ENCODE measurements at regions not wholly inside any gene's neighbourhood (a gene's known extent, or its start where the extent isn't known, plus 50 kb on each side); places are given as distances from the start of the nearest gene placed in this dataset.

DNA sequence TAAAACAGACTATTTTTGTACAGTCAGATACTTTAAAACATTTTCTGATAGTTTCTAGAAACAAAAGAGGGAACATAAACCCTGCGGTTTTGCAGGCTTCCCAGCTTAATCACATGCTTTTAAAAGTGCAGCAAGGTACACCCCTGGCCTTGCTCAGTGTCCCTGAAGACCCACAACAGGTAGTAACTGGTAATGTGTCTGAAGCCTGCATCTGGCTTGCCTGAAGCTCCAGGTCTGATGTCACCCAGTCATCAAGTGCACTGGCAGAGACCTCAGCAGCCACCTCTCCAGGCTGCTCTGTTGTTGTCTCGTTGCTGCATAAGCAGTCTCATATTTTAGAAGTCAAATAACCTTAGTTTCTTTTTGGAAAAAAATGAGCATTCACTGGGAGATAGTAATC, 376.1 kb upstream of the MTPN start:
- no peaks in the 10 kb centered on the region for H3K36me3 ChIP-seq (ENCODE audit: control insufficient read depth, insufficient read depth, low read length)
- no peaks in the 10 kb centered on the region for H3K9me1 ChIP-seq (ENCODE audit: insufficient read depth, low read length)
- WGBS, 2 experiments (ENCODE audit: extremely low coverage in 2 of 2, insufficient read length in 1 of 2), result no CpG with 5 or more reads among the region's 2 CpGs
- H3K27me3 ChIP-seq (ENCODE audit: control insufficient read depth, insufficient read depth, low read length), result no peaks in the 10 kb centered on the region; the same call in 1 of the 2 replicates
- DNase-seq (no peak), ATAC-seq (ENCODE audit: low read depth) (no peak)
- H3K9ac ChIP-seq (ENCODE audit: low read depth, low read length), result no peak overlapping the region
- dilution Hi-C loops (cut with HindIII; ENCODE audit: low sequenced_read_pairs, unreplicated experiment) (no loop called here), in situ Hi-C loops (cut with MboI; ENCODE audit: low sequenced_read_pairs) (no loop called here), intact Hi-C loops (cut with micrococcal nuclease) (no loop called here)
- no peak overlapping the region for H3K14ac ChIP-seq (replicated peaks; ENCODE audit: low read depth, low read length)
- no peak overlapping the region for H2AK5ac ChIP-seq (ENCODE audit: low read depth, low read length)
- no peak overlapping the region for H2BK120ac ChIP-seq (ENCODE audit: low read depth, low read length)
- POLR2A ChIA-PET (ENCODE audit: unreplicated experiment), result no interaction called here
- H3K4me3 ChIP-seq (ENCODE audit: insufficient read depth, low read depth, low read length), result no peak overlapping the region
- CTCF ChIA-PET, result no interaction called here
- no peak overlapping the region for H3K4me2 ChIP-seq (ENCODE audit: low read depth, low read length)
- no peak overlapping the region for H2AFZ ChIP-seq (replicated peaks; ENCODE audit: low read length, poor library complexity)
- no TSS peak for BruUV-seq (replicated peaks)
- H3K79me1 ChIP-seq (ENCODE audit: low read depth in 1 of 2, low read length in 2 of 2), result no peaks in the 10 kb centered on the region
- no peak overlapping the region for H4K5ac ChIP-seq (ENCODE audit: low read depth, low read length)
- no peaks in the 10 kb centered on the region for H3K9me3 ChIP-seq (ENCODE audit: control insufficient read depth, insufficient read depth, low read length)
- no peak overlapping the region for H2BK20ac ChIP-seq (ENCODE audit: low read depth, low read length)
- H4K8ac ChIP-seq (ENCODE audit: low read depth in 2 of 2, low read length in 2 of 2), result no peak overlapping the region
- no peak overlapping the region for H2AK9ac ChIP-seq (replicated peaks; ENCODE audit: low read depth, low read length, poor library complexity)
- H3K56ac ChIP-seq (ENCODE audit: extremely low read depth, insufficient read depth, low read length), result no peak overlapping the region
- no peak overlapping the region for H3K27ac ChIP-seq (ENCODE audit: insufficient read depth, low read length)
- H2BK15ac ChIP-seq (ENCODE audit: low read depth, low read length), result no peak overlapping the region
- TF ChIP-seq CEBPB (IDR thresholded peaks at IDR 0.05; ENCODE audit: low read depth, low read length) (no peak), MAFK (IDR thresholded peaks at IDR 0.05; ENCODE audit: low read depth, low read length) (no peak), RCOR1 (IDR thresholded peaks at IDR 0.05; ENCODE audit: insufficient replicate concordance, low read length) (no peak)
- no peaks in the 10 kb centered on the region for H4K20me1 ChIP-seq (ENCODE audit: insufficient read depth, low read length)
- no peak overlapping the region for H3K23ac ChIP-seq (ENCODE audit: low read depth, low read length)
- H2BK5ac ChIP-seq (ENCODE audit: low read depth, low read length, poor library complexity, severe bottlenecking), result no peak overlapping the region
- no peak overlapping the region for H3K4ac ChIP-seq (ENCODE audit: low read depth, low read length)
- no peaks in the 10 kb centered on the region for H3K4me1 ChIP-seq (ENCODE audit: control insufficient read depth, insufficient read depth, low read length)
- H4K91ac ChIP-seq (ENCODE audit: insufficient read depth, low read depth, low read length), result no peak overlapping the region
- H3K18ac ChIP-seq (ENCODE audit: low read depth, low read length), result no peak overlapping the region
